GM21723 (cell line): ENCODE measurements at regions not wholly inside any gene's neighbourhood (a gene's known extent, or its start where the extent isn't known, plus 50 kb on each side); places are given as distances from the start of the nearest gene placed in this dataset.
"Not testable (repeated sequence)": the region's sequence is repeated elsewhere in the genome, so short reads cannot be mapped to it uniquely, and the experiment has no call there.

ENCODE experiments used
- ATAC-seq: cut with Tn5 transposase; IDR thresholded peaks from one replicate; pipeline ENCODE4 v1.9.1; 2021; ENCODE audit warnings: mild to moderate bottlenecking, moderate library complexity; ENCODE audit not compliant: unreplicated experiment

DNA sequence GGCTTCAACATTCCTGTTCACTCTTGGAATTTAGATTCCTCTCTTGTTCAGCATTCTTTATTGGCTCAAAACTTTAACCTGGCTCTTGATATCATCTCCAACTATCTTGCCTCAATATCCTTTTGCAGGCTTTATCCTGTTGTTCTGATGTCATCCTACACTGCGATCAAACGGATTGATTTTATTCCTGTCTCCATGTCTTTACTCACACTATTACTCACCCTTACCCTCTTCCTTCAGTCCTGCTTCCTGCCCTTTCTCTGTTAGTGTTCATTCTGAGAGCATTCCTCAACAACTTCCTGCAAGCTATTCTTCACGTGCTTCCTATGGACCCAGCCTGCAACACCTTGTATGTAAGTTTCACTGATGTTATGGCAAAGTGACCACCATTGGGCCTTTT lies 264.7 kb downstream of the RNF152 start:
- no peak for ATAC-seq

DNA sequence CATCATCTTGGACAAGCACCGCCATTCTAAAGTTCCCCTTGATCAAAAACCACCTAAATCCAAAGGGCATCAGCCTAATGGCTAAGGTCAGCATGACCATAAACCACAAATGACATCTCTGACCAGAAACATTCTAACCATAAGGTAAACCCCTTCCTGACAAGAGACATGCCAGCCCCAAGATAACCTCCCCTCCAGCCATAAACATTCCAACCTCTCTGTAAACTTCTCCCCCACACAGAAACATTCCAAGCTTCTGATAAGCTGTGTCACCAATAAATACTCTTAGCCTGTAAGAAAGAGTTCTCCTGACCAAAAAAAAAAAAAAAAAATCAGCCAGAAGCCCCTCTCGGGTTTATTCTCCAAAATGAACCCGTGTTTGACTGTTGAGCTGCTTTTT lies 268.2 kb downstream of the RNF152 start:
- ATAC-seq, result not testable (repeated sequence)

DNA sequence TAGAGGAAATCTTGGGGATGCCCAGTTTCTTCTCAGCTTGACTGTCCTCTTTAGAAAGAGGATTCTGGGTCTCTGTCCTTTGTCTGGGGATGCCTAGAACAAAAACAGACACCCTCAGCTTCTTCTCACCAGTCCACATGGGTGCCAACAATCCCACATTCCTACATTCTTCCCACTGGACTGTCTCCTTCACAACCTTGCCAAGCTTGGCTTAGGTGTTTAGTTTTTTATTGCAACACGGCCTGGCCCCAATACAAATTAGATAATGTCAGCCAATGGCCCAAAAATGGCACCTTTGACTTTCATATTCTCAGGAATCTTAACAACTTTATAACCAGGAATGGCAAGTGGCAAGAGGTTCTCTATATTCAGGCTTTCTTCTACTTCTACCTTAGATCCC lies 273.0 kb downstream of the RNF152 start:
- ATAC-seq, result no peak

DNA sequence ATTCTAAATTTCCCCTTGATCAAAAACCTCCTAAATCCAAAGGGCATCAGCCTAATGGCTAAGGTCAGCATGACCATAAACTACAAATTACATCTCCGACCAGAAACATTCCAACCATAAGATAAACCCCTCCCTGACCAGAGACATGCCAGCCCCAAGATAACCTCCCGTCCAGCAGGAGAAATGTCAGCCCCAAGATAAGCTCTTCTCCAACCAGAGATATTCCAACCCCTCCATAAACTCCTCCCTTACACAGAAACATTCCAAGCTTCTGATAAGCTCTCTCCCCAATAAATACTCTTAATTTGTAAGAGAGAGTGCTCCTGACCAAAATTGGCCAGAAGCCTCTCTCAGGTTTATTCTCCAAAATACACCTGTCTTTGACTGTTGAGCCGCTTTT lies 274.0 kb downstream of the RNF152 start:
- no peak for ATAC-seq

DNA sequence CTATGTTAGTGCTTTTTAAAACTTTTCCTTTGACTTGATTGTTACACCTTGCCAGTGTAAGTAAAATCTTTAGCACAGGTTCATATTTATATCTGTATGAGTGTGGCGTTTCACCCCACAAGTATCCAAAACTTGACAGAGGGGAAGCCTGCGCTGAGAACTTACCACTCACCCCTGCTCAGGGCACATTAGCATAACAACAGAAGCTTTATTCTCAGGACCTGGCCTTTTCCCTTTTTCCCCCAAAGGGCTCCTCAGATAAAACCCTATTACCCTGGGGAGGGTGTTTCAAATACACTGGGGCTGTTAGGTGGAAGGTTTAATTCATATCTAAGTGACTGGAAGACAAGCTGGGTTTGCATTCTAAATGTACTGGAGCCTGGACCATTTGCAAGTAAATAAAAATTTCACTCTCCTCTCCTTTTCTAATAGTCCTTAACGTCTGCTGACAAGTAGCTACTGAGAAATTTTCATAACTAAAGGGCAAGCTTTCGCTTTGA lies 276.6 kb downstream of the RNF152 start:
- ATAC-seq, result no peak

DNA sequence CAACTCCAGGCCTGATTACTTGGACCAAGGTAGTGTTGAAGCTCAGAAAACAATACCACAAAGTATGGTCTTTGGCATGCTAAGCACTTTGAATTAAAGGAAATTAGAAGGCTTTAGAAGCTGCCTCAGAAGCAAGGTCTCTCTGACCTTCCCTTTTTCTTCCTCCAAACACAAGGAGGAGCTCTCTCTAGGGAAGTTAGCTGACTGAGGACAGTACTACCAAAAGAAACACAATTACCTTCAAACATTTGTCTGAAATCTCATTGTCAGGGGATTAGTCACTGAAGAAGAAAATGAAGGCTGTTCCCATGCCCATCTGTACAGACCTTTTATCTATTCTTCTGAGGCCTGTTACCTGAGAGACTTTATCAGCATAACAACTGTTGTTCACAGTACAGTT lies 279.3 kb downstream of the CDH20 start:
- no peak for ATAC-seq

DNA sequence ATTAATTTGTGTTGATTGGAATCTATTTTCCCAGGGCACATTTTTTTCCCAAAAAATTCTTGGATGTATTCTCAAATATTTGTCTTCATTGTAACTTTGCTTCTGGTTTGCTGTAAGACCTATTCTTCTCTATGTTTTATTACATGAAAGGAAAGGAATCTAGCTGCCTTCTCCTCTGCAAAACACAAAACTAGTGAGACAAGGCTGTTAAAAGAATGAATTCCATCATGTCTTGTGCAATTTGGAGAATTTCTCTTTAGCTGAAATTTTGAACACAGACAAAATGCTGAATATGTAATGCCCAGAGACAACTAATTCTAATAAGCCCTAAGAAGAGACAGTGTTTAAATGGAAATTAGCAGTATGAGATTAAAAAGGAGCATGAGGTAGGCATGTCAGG lies 275.9 kb downstream of the CDH20 start:
- ATAC-seq, result no peak

DNA sequence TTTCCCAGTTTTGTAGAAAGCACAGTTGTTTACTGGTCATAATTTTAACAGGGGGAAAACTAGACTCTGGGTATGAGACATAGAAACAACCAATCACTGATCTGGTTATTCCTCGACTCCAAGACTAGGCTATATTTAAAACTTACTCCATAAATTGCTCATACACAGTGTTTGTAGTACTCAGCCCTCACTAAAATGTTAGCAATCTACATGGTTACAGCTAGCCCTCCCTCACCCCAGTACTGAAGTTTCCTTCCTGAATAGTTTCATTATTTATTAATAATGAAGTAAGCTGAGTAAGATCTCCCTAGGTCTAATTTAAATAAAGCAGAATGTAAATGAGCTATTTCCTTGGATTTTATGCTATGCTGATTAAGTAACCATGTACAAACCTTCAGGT lies 275.1 kb downstream of the CDH20 start:
- ATAC-seq, result no peak

DNA sequence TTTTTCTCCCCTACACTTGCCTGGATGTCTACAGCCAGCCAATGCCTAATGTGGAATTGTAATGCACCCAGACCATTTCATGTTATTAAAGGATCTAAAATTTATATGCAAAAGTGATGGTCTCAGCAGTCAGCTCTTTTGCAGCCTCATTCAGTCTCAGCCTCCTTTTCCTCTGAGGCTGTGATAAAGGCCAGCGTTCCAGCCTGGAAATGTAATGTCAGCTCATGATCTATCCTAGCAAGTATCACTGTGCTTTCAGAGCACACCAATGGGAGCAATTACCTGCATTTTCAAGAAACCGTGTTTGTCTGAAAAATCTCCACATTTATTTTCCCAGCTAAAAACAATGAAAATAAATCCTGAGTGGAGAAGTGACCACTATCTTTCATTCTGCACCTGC lies 274.6 kb downstream of the CDH20 start:
- no peak for ATAC-seq

DNA sequence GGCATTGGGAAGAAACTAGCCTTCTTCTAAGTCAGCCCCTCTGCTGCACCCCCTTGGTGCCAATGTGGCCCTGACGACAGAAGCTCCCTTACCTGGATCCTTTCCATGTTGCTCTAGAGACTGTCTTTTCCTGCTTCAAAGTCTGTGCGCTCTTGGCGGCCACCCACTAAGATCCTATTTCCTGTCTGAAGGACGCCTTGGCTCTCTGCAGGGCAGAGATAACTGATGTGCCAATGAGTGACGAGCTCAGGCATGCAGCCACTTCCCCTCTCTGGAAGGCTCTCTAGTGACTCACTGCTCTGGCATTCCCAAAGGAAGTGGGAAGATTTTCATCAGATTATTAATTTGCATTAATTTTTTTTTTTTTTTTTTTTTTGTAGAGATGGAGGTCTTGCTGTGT lies 273.5 kb downstream of the CDH20 start:
- no peak for ATAC-seq

DNA sequence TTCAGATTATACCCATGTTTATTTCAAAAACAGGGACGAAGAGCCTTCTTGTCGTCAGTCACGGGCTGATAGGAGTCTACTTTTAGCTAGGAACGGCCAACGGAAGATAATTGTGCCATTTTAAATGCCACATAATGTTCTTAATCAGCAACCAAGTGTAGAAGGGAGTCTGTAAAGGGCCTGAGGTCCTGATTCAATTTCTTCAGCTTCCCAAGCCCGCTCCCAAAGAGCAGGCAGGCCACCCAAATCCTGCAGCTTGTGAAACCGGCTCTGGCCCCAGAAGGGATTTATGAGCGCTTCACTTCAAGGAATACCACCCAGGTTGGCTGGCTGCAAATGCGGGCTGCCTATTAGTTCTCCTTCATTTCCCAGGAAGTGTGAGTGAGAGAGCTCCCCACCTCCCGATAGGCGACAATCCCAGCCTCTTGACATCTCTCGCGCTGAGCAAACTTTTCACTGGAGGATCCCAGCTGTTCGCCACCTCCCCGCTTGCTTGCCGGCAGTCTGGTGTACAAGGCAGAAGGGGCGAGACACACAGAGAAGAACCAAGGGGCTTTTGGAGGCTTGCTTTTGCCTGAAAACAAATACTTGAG lies 272.9 kb downstream of the CDH20 start:
- no peak for ATAC-seq

DNA sequence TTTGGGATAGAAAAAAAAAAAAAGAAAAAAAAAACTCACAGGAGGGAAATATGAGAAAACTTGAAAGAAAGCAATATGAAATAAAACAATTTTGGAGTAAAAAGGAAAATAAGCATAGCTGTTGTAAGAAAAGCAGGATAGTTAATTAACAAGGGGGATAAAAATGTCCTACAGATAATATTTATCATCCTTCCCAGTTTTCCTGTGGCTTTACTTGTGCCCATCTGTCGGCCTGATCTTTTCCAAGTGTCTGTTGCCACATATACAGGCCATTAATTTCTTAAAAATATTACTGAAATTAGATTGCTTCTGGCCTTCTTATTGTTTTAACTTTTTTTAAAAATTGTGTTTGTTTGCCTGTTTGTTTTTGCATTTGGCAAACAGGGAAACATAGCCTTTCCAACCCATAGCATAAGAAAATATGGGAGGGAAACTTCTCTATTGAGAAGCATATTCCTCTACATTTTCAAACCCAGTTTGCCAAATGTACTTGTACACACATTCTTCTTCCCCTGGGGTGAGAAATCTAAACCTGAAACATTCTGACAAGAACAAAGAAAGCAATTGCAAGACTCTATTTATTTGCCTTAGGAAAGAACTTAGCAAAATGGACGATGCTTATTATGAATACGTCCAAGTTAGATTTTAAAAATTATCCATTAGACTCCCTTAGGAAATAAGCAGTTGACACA lies 272.3 kb downstream of the CDH20 start:
- ATAC-seq, result no peak
